ENCODE measurements at regions not wholly inside any gene's neighbourhood (a gene's known extent, or its start where the extent isn't known, plus 50 kb on each side); places are given as distances from the start of the nearest gene placed in this dataset.

DNA sequence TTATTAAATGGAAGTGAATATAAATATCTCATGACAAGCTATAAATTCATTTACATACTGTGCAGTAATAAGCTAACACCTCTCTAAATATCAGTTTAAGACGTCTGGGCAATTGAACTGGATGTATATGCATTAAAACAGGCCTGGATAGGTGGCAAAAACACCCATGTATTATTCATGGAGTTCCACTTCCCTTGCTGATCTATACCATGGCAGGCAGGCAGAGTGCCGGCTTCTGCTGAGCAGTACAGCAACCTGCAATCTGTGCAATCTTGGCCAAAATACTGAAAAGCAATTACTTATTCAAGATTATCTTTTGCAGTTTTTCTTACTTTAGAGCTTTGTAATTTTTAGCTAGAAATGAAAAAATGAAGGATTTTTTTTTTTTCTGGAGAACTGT is 112.1 kb upstream of the PIEZO2 start:
- in situ Hi-C loops (cut with HindIII; ENCODE audit: low pct_unique_long_range_greater_than_20kb, low sequenced_read_pairs): no loop called here
- no peak for DNase-seq (ENCODE audit: low read depth)

DNA sequence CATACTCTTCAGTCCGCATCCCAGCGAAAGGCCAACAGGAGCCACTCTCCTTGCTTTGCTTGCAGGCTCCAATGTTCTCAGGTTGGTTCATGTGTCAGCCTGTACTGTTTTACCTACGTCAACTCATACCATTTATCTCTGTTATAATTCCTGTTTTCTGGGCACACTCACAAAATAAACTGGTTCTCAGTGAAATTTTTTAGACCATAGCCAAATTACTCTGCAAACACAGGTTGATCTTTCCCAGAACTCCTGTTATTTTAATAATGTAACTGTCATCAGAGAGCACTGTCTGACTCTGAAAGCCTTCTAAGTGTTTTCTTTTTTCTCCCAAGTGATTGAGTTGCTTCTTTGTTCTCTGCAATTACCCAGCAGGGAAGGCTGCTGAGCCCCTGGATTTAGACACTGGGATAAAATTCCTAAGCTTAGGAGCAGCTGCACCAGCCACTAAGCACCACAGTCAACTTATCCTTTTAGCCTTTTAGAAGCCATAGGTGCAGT is 111.6 kb upstream of the PIEZO2 start:
- no peak for DNase-seq (ENCODE audit: low read depth)
- in situ Hi-C loops (cut with HindIII; ENCODE audit: low pct_unique_long_range_greater_than_20kb, low sequenced_read_pairs): no loop called here

DNA sequence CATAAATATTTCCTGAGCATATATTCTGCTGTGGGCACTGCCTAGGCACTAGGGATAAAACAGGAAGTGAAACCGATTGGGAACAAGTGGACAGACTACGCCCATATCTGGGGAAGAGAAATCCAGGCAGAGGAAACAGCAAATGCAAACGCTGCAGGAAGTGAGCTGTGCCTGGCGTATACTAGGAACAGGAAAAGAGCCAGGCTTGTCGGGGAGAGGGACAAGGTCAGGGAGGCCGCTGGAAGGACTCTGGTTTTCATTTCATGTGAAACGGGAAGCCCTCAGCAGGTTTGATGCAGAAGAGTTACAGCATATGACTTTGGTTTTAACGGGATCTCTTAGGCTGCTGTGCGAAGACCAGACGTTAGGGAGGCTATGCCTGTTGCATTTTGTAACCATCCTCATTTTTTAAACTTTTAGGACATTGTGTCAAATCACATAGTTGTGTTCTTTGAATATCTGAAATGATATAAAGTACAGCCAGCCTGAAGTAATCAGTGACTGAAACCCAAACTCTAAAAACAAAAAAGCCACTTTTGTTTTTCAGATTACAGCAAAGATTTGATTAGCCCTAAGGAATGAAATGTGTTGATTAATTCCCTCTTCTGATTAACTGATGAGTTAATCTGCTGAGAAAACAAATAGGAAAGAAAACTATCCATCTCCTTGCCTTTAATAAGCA is 110.2 kb upstream of the PIEZO2 start:
- in situ Hi-C loops (cut with HindIII; ENCODE audit: low pct_unique_long_range_greater_than_20kb, low sequenced_read_pairs): no loop called here
- DNase-seq (ENCODE audit: low read depth): no peak

DNA sequence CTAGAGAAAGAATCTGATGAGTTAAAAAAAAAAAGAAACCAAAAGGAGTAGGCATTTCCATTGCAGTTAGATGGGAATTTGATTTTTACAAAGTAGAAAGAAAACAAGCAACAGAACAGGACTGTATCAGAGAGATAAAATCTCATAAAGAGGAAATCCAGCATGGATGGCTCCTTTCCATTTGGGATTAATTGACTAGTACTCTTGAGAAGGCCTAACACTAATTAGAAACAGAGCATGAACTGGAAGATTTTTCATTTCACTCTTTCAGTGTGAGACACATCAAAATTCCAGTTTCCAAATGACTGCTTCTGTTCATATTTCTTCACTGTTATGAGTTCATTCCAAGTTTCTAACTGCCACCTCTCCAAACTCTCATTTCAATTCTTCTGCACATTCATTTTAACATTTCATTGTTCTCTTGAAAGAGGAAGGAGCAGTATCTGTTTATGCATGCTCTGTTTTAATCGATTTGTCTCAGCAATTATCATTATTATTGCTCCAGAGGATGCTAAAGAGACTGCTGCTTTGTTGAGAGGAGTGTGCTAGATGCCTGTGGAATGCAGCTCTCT is 108.8 kb upstream of the PIEZO2 start:
- in situ Hi-C loops (cut with HindIII; ENCODE audit: low pct_unique_long_range_greater_than_20kb, low sequenced_read_pairs): no loop called here

DNA sequence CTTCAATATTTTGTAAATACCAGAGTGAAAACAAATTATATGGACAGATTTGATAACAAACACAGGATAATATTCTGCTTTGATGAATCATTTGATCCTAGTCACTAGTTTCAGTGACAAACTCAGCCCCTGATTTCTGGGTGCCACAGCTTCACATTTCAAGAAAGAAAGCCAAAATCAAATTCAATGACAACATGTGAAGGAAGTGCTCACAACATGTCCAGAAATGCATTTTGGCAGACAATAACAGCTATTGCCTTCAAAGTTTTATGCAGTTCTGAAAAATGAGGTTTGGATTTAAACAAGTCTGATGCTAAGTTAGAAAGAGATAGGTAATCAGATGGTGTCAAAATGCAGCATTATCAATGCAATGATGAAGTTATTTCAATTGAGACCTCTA is 106.9 kb upstream of the PIEZO2 start:
- no peak for DNase-seq (ENCODE audit: low read depth)
- in situ Hi-C loops (cut with HindIII; ENCODE audit: low pct_unique_long_range_greater_than_20kb, low sequenced_read_pairs): no loop called here

More for the DNA sequence above, 108.8 kb upstream of the PIEZO2 start:
- DNase-seq (ENCODE audit: low read depth): no peak

DNA sequence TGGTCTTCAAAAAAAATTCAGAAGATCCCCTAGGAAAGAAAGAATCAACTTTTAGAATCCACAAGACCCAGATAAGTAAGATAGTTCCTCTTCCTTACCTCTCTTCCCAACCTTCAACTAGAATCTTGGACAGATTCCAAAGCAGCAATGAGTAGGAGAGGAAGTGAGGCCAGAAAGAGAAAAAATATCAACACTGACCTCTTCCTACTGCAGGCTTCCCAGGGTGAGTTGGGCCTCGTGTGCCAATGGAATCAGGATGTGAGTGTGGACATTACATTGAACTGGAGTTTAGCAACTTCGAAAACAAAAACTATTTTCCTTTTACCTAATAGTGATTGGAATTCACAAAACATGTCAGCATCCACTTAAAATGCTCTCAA is 102.5 kb upstream of the PIEZO2 start:
- DNase-seq (ENCODE audit: low read depth): no peak
- in situ Hi-C loops (cut with HindIII; ENCODE audit: low pct_unique_long_range_greater_than_20kb, low sequenced_read_pairs): no loop called here

DNA sequence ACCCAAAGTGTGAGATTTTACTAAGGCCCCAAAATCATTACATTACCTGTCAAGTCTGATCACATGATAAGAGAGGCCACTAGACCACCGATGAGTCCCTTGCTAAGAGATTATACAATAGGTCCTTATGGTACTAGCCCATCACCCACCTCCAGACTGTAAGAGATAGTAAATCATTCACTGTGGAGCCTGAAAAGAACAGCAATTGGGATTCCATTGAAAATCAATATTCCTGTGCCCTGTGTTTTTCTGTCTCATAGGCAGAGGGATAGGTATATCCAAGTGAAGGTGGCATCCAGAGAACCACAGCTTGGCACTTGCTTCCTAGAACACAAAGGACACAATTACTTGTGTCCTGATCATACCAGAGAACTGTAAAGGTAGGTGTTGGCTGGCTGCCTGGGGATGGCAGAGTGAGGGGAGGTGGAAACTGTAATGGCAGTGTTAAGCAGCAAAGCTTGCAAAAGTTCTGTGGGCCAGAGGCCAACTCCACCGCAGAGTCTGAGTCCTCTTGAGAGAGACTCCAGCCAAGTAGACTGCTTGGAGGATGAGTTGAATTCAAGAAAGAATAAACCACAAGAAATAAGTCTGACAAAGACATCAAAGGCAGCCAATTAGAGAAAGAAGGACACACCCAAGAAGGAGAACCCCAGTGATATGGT is 102.0 kb upstream of the PIEZO2 start:
- in situ Hi-C loops (cut with HindIII; ENCODE audit: low pct_unique_long_range_greater_than_20kb, low sequenced_read_pairs): no loop called here

DNA sequence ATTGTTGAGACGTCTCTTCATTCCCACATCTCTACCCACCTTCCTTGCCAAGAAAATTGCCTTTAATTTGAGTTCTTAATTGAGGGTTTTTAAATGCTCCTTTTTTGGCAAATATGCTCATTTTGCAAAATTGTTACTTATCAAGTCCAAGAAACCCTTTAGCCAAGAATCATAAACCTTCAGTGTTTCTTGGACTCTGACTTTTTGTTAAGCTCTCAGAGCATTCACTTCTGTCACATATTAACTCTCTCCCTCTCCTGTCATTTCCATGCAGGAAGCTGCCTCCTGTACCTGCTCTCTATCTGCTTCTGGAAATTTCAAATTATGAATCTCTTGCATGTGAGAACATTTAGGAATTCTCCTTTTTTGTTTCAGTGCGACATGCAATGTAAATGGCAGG is 100.0 kb upstream of the PIEZO2 start:
- in situ Hi-C loops (cut with HindIII; ENCODE audit: low pct_unique_long_range_greater_than_20kb, low sequenced_read_pairs): no loop called here
- DNase-seq (ENCODE audit: low read depth): no peak

More for the DNA sequence above, 102.0 kb upstream of the PIEZO2 start:
- DNase-seq (ENCODE audit: low read depth): no peak

DNA sequence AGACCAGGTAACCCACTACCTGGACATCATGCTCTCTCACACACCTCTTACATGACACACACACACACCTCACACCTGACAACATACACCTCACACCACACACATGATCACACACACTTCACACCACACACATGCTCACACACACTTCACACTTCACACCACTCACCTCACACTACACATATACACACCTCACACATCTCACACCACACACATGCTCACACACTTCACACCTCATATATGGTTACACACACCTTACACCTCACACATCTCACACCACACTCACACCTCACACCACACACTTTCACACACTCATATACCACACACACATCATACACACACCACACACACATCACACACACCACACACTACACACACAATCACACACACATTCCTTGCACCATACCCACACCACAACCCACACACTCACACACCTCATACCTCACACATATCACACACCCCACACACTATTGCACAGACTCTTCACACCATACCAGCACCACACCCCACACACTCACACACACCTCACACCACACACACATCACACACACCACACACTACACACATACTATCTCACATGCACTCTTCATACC is 98.1 kb upstream of the PIEZO2 start:
- no peak for DNase-seq (ENCODE audit: low read depth)
- in situ Hi-C loops (cut with HindIII; ENCODE audit: low pct_unique_long_range_greater_than_20kb, low sequenced_read_pairs): no loop called here

DNA sequence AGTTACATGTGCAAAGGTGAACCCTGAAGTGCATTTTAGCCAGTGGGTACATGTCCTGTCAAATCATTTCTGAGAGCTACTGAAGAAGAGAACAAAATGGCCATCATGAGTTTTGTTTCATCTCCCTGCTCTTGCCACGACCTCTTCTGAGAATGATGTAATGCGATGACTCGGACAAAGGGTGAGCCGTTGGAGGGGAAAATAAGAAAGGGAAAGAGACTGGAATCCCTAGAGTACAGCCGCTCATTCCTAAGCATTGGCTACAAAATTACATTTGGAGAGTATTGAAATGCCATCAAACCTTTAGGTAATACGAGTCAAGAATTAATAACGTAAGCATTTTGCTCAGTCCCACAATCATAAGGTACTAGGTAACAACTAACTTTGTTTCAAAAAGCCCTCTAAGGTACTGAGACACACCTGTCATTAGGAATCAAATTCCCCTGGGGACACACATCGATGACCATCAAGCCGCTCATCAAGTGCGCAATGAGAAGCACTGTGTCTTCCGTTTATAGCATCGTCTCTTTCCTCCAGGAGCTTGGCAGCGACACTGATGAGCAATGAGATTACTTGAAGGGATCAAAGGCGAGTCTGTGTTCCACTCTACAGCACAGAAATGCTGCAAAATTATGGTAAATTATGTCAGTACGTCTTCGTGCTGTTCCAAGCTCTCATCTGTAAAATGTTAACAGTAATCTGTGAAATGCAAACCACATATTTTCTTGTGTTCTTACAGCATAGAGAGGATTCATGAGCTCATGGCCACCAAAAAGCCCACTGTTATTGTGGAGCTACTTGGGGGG is 97.3 kb upstream of the PIEZO2 start:
- DNase-seq (ENCODE audit: low read depth): peak; percentile 16
- in situ Hi-C loops (cut with HindIII; ENCODE audit: low pct_unique_long_range_greater_than_20kb, low sequenced_read_pairs): no loop called here

DNA sequence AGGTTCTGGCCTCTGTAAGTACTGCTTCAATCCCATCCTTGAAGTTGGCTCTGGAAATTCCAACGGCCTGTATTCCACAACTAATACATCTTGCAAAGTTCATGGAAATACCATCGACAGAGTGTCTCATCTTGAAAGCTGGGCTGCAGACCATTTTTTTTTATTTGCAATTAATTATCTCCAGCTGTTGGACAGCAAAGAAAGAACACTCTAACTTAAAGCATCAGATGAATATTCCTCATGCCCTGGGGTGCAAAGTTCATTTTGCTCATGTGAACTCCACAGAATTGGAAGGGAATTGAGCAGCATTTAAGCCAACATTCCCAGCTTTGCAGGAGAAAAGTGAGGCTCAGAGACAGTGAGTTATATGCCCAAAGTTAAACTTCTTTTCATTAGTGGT is 96.5 kb upstream of the PIEZO2 start:
- in situ Hi-C loops (cut with HindIII; ENCODE audit: low pct_unique_long_range_greater_than_20kb, low sequenced_read_pairs): no loop called here
- no peak for DNase-seq (ENCODE audit: low read depth)

DNA sequence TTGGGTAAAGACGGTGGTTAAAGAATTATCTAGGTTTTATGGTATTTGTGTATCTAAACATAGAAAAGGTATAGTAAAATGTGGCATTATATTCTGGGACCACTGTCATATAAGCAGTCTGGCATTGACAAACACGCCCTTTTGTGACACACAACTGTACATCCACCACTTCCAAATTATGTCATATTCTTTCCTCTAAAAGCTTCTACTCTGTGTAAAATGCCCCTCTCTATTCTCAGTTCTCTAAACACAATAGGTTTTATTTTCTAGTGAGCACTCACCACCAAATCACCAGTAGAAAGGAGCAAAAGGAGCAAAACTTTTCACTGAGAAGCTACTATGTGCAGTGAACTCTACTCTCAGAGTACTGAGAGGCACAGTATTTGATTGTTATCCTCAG is 88.1 kb upstream of the PIEZO2 start:
- DNase-seq (ENCODE audit: low read depth): no peak
- in situ Hi-C loops (cut with HindIII; ENCODE audit: low pct_unique_long_range_greater_than_20kb, low sequenced_read_pairs): no loop called here

DNA sequence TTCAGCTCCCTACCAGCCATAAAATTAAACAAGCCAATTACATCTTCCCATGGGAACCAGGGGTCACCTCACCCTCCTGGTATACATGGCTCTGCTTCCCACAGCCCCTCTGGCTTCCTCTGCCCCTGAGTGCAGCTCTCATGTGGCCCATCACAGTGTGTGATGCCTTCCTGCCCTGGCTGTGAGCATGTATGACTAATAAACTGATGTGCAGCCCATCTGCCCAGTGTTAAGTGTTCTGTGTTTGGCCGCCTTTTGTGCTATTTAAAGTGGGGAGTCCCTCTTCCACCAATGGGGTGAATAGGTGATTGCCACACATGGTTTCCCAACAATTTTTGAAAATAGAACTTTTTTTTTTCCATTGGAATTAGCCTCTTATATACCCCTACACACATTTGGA is 87.7 kb upstream of the PIEZO2 start:
- DNase-seq (ENCODE audit: low read depth): no peak
- in situ Hi-C loops (cut with HindIII; ENCODE audit: low pct_unique_long_range_greater_than_20kb, low sequenced_read_pairs): no loop called here

DNA sequence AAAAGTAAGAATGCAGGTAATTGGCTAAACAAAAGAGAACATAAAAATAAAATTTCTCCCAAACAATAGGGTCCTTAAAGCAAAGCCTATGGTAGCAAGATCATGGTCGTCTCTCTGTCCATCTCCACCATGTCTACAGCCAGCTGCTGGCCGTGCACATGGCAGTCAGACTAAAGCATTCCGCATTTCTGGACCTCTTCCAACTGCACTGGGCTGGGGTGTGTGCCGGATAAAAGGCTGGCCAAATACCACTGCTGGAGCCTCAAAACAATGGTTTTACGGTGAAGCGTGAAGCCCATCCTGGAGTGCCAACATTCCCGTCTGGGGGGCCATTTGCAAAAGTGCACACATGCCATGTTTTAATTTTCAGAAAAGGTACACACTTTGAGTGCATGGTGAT is 74.8 kb upstream of the PIEZO2 start:
- in situ Hi-C loops (cut with HindIII; ENCODE audit: low pct_unique_long_range_greater_than_20kb, low sequenced_read_pairs): no loop called here

DNA sequence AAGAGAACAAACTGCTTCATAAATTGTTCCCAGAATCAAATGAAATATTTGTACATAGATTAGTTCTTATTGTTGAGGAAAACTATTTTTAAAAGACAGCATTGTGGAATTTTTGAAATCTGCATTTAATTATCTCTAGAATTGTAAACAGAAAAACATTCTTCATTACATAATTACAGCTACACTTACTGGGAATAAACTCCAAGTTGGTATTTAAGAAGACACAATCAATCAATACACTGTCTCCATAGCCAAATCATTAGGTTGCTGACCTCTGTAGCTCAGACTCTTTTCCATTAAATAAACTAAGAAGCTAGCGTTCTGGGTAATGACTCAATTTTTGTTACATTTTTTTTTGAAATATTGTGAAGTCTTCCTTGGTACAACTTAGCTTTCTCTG is 70.2 kb upstream of the PIEZO2 start:
- no peak for DNase-seq (ENCODE audit: low read depth)
- in situ Hi-C loops (cut with HindIII; ENCODE audit: low pct_unique_long_range_greater_than_20kb, low sequenced_read_pairs): no loop called here

More for the DNA sequence above, 74.8 kb upstream of the PIEZO2 start:
- DNase-seq (ENCODE audit: low read depth): no peak

DNA sequence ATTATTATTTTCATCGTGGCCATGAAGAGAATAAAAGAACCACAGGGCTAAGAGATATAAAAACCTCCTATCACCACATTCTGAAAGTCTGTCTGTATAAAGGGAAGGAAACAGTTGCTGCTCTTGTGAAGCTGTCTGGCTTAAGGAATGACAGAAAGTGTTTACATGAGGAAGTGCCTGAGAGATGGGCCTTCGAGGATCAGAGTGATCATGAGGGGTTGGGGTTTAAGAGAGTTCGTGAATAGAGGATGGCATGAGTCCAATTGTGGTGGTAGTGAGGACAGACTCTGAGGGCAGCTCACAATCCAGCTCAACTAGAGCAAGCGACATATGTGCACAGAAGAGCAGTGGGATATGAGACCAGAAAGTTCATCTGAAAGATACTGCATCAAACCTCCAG is 65.8 kb upstream of the PIEZO2 start:
- no peak for DNase-seq (ENCODE audit: low read depth)
- in situ Hi-C loops (cut with HindIII; ENCODE audit: low pct_unique_long_range_greater_than_20kb, low sequenced_read_pairs): no loop called here

DNA sequence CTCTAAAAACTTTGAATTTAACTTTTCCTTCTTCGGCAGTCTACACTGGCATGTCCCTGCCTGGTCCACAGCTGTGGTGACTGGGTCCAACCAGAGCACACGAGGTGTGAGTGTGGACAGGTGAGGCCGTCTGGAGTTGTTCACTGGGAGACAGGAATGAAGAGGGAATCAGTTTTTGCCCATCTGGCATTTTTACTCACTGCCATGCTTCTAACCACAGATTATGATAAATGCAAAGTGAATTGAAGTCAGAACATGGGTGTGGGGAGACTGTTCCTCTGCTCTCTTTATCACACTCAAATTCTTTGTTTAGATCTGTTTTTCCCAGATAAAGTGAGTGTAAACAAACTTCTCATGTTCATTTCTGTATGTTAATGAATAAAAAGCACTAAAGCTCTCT is 54.7 kb upstream of the PIEZO2 start:
- in situ Hi-C loops (cut with HindIII; ENCODE audit: low pct_unique_long_range_greater_than_20kb, low sequenced_read_pairs): no loop called here
- no peak for DNase-seq (ENCODE audit: low read depth)

DNA sequence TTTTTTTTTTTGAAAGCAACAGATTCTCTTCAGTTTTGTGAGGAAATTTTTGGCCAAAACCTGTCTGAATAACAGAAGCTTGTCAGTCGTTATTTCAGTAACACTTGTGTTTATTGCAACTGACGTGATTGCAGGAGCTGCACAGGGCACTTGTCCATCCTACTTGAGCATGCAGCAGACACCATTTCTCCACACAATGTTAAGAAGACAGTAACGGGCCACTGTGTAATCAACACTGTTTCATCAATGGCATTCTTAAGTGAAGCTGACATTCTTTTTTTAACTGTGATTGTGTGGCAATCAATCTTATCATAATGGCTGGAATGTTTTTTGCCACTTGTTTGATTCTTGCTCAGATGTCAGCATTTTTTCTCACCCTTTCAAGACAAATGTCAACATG is 50.1 kb upstream of the PIEZO2 start:
- DNase-seq (ENCODE audit: low read depth): no peak
- in situ Hi-C loops (cut with HindIII; ENCODE audit: low pct_unique_long_range_greater_than_20kb, low sequenced_read_pairs): no loop called here

Measured in Caki2 (cell line).